GM19328 (cell line): ENCODE measurements at regions not wholly inside any gene's neighbourhood (a gene's known extent, or its start where the extent isn't known, plus 50 kb on each side); places are given as distances from the start of the nearest gene placed in this dataset.

ENCODE experiments used
- ATAC-seq: cut with Tn5 transposase; IDR thresholded peaks from one replicate; pipeline ENCODE4 v1.9.1; 2021; ENCODE audit warnings: mild to moderate bottlenecking, moderate library complexity; ENCODE audit not compliant: unreplicated experiment

DNA sequence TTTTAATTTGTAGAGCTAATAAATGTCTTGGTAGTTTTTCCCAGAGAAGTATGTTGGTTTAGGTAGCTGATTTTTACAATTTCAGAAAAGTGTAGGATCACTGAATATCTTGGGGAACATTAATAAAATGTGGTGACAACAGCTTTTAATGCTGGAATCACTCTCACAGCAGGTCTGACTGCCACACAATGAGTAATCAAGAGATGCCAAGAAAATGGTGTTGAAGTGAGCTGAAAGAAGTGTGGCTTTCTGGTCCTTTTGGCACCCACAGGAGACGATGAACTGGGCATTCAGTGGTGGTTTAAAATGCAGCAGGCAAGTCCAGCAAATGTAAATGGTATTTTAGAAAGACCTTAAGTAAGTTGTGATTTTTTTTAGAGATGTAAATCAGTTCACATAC is 175.8 kb downstream of the CBLN2 start:
- no peak for ATAC-seq

DNA sequence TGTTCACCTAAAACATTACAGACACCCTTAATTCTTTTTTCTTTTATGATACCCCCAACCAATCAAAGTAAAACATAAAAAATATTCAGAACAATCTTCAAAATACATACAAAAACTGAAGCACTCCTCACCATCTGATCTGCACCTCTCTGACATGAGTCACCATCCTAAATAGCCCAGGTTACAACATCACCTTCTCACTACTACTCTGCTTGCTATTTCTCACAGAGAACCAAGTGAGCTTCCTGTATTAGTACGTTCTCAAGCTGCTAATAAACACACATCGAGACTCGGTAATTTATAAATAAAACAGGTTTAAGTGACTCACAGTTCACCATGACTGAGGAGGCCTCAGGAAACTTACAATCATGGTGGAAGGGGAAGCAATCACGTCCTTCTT is 183.5 kb downstream of the CBLN2 start:
- ATAC-seq = no peak

DNA sequence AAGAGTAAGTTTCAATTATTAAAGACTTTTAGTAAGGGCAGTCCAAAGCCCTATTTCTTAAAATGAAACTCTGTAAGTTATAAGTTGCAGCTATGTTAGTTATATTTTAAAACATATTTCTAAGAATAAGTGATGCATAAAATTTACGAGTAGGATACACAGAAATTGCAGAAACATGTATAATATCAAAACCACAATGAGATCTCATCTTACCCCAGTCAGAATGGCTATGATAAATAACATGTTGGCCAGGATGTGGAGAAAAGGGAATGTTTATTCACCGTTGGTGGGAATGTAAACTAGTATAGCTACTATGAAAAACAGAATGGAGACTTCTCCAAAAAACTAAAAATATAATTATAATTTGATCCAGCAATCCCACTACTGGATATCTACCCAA is 201.2 kb downstream of the CBLN2 start:
- ATAC-seq = no peak

DNA sequence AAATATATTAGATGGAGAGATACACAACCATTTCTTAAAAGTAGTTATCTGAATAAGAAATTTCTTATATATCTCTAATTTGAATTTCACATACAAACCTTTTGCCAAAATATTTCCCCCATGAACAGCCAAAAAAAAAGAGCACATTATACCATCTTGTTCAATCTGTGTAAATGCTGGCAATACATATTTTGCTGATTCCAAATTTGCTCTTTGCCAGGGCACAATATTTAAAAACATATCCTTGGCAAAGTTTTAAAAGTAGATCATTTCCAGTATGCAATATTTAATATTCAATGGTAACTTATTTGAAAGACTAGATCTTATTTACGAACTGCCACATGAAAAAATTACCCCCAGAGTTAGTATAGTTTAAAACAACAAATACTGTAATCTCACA is 204.2 kb downstream of the CBLN2 start:
- ATAC-seq = no peak

DNA sequence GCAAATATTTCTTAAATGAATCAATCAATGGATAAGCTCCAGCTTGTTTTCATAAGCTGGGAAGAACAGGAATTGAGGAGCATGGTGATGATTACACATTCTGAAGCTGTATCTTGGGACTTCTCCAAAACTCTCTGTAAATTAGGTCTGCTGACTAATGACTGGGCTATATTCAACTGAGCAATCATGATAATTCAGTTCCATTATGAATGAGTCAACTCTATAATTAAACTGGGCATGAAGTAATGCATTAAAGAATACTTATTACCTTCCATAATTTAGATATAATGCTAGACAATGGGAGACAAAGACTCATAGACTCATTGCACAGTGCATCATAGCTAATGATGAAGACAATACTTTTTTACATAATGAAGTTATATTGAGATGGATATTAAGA is 207.4 kb downstream of the CBLN2 start:
- ATAC-seq = no peak

DNA sequence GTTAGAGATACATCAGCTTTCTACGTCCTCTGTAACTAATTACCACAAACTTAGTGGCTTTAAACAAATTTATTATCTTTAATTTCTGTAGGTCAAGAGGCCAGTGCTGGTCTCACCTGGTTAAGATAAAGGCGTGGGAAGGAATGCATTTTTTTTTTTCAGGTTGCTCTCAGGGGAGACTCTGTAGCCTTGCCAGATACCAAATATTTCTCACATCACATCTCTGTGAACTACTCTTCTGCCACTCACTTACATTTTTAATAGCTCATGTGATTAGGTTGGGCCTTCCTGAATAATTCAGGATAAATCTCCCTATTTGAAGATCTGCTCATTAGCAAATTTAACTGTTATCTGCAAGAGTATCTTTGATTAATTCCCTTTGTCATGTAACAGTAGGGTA is 214.6 kb downstream of the CBLN2 start:
- no peak for ATAC-seq

DNA sequence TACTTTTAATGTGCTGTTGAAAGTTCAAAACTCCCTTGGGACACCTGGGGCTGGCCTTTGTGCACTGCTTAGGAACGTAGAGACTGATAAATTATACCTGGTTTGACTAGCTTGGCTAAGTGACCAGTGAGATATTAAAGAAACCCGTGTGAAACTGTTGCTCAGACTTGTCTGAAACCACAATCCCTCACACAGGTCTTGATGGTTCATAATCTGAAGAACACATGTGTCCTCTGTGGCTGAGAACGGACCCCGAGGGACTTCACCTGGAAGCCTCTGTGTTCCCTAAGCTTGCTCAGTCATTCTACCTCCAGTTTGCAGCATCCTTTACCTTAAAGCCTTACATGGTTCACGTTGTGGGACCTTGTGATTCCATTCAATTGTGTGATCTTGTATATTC is 218.8 kb downstream of the CBLN2 start:
- ATAC-seq = no peak

DNA sequence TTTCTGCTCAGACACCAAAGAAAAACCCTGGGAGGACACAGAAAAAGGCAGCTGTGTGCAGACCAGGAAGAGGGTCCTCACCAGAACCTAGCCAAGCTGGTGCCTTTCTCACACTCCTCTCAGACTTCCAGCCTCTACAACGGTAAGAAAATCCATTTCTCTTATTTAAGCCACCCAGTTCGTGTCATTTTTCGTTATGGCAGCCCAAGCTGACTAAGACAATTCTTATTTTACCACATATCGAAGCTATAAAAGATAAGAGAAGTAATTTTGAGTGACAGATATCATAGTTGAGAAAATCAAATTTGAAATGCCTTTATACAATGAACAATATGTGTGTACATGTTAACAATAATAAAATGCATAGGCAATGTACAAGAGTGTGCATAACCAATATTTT is 219.5 kb downstream of the CBLN2 start:
- no peak for ATAC-seq

DNA sequence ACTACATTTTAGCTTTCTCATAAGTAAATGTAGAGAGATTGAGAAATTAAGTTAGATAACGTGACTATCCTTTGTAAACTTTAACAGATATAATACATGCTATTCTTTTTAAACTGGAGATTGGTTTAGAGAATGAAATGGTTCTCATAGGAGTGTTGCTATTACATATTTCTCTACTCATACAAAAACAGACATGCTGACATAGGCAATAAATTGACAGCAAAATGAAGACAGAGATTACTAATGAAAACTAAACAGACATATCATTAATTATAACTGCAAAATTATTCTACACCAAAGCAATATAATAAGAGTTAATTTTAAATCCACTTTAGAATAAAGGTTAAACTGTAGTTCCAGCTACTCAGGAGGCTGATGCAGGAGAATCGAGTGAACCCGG is 227.6 kb downstream of the CBLN2 start:
- ATAC-seq = no peak

DNA sequence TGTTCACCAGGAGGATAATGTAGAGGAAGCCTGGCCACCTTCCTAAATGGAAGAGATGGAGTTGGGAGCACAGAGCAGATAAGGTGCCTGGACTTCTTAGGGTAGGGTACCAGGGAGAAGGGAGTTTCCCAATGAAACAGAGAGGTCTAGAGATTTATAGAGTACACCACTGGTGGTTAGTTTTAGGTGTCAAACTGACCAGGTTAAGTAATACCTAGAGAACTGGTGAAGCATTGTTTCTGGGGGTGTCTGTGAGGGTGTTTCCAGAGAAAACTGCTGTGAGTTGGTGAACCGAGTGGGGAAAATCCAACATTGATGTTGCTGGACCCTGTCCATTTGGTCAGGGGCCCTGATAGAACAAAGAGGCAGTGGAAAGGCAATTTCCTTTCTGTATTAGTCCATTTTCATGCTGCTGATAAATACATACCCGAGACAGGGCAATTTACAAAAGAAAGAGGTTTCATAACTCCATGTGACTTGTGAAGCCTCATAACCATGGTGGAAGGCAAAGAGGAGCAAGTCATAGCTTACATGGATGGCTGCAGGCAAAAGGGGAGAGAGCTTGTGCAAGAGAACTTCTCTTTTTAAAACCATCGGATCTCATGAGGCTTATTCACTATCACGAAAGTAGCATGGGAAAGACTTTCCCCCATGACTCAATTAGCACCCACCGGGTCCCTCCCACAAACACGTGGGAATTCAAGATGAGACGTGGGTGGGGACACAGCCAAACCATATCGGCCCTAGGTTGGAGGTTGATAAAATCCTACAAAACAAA is 260.8 kb downstream of the CBLN2 start:
- no peak for ATAC-seq

DNA sequence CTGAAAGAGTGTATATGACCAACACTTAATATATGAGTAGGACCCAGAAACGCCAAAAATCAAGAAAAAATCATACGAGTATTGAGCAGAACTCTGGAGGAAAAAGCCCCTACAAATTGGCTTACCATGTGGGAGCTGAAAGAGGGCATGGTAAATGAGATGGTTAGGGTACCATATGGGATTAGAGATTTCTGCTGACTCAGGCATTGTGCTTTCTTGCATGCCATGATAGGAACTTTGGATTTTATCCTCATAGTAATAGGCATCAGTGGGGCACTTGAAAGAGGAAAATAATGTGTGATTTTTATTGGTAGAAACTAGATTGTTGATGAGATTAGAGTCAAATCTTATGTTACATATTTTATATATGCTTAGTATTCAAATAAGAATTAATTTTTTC is 271.1 kb downstream of the CBLN2 start:
- ATAC-seq = no peak

DNA sequence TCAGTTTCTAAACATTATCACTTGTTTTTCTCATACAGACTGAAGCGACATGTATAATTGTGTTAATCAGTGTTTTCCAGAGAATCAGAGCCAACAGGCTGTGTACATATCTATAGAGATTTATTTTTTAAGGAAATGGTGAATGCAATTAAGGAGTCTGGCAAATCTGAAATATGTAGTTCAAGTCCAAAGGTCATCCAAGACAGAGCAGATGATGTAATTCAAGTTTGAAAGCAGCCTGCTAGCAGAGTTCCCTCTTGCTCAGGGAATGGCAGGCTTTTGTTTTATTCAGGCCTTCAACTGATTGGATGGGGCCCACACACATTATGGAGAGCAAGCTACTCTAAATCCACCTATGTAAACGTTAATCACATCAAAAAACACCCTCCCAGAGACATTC is 282.6 kb downstream of the CBLN2 start:
- ATAC-seq = no peak

DNA sequence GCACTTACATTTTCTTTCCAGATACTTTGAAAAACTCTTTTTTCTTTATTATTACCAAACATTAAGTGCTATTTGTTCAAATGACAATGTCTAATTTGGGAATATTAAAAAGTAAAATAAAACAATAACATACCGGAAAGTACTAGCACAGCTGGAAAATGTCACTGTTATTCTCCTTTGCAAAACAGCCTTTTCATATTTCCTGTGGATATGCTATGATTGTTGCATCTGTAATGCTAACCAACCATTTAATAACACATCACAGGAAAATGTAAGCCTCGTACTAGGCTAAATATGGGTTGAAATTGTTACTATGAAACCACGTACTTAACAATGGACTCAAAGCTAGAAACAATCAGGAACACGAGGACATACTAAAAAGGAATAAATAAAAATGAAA is 298.1 kb downstream of the CBLN2 start:
- no peak for ATAC-seq

DNA sequence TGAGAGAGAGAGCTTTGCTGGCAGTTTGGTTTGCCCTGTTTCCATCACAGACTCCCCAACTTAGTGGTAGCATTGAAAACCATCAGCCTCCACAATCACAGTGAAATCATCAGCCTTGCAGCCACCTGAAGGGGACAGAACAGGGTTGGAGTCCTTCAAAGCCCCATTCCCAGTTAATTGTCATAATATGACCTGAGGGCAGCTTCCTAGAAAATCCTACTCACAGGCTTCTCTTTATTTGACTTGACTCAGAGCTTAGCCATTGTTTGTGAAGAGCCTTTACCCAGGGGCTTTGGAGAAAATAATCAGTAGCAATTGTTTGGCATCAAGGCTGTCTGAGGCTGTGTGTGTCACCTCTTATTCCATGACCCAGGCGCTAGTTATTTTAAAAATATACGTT is 308.7 kb downstream of the CBLN2 start:
- no peak for ATAC-seq

DNA sequence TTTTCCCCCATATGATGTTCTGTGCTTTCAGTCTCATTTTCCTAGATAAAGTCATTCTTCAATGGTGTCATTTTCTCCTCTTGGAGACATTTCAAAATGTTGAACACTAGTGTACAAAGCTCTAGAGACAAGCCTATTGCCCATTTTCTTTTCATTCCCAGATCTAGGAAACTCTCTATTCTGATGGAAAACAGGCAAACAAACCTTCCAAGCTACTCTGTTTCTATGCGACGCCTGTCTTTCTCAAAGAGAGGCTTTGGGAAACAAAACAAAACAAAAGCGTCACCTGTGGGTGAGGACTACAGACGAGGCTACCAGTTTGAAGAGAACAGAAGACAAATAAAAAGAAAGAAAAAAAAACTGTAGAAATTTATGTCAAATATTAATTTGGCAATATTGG is 311.0 kb downstream of the CBLN2 start:
- ATAC-seq = no peak

DNA sequence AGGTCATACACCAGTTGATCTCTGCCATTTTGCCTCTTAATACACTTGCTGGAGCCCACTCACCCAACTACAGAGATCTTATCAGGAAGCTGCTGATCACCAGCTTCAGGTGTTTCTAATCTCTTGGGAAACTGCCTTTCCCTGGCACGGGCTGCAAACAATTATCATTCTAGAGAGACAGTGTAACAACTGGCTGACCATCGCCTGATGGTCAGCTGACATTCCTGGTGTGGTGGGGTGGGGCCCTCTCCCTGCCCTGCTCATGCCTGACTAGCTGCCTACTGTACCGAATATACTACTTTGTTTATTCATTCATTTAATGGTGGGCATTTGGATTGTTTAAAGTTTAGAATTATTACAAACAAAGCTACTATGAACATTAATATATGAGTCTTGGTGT is 311.5 kb downstream of the CBLN2 start:
- ATAC-seq = no peak

DNA sequence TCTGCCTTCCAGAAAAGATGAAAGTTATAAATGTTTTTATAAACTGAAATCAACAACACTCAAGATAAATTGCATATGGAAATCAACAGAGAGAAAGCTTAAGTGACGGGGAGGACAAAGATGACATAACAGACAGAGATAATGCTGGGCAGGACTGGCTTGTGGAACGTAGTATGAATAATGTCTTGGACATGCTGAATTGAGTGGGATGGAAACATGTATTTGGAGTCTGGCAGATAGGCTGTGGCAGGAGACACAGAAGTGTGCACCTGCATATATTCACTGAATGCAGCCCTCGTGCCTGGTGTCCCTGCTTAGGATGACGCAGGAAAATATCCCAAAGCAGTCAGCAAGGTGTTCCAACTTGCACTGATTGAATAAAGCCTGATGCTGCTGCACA is 318.2 kb downstream of the CBLN2 start:
- no peak for ATAC-seq

DNA sequence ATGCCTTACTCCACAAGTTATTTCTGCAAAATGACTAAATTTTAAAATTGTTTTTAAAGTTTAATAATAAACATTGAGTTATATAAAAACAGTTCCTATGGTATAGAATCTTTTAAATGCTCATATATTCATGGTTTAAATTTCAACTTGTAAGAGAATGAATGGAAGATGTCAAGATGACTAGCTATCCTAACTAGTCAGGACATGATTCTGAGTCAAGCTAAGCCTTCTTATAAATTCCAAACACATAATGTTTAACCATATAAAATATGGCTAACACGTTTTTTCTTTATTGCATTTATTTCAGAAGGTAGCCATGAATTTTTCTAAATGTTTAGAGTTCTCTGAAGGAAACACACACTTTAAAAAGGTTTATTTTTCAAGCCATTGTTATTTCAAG is 320.4 kb downstream of the CBLN2 start:
- ATAC-seq = no peak

DNA sequence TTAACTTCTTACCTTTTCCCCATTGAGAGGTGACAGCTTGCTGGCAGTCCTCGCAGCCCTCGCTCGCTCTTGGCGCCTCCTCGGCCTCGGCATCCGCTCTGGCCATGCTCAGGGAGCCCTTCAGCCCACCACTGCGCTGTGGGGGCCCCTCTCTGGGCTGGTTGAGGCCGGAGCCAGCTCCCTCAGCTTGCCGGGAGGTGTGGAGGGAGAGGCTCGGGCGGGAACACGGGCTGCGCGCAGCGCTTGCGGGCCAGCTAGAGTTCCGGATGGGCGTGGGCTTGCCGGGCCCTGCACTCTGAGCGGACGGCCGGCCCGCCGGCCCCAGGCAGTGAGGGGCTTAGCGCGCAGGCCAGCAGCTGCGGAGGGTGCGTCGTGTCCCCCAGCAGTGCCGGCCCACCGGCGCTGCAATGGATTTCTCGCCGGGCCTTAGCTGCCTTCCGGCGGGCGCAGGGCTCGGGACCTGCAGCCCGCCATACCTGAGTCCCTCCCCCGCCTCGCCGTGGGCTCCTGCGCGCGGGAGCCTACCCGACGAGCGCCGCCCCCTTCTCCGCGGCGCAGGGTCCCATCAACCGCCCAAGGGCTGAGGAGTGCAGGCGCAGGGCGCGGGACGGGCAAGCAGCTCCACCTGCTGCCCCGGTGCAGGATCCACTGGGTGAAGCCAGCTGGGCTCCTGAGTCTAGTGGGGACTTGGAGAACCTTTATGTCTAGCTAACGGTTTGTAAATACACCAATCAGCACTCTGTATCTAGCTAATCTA is 335.0 kb downstream of the CBLN2 start:
- ATAC-seq = no peak

DNA sequence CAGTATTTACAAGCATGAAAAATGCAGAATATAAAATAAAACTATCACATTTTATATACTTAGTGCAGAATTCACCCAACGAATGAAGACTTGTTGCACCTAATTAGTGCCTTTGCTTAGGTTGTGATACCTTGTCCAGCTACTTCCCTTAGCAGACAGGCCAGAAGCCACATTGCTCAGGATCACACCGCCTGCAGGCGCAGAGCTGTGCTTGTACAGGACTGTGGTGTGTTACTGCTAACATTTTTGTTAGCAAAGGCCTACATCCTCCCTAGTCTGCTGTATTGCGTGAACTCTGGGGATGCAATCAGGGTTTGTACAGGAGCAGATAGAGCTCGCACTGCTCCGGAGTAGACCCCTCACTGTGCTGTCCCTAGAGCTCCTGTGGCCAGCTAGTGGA is 336.9 kb downstream of the CBLN2 start:
- ATAC-seq = no peak

DNA sequence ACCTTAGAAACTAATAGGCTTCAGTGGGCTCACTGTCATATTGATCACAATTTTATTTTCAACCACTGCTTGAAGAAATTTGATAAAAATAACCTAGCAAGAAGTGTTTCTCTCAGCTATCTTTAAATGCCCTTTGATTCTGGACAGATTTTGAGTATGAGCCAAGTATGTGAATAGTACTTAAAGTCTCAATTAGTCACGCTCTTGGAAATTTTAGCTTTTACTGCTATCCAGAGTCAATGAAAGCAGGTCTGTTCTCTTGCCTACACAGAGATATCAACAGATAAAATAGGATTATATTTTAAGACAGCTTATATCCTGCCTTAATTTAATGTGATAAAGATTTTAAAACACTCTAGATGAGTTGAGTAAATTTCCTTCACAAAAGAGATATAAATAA is 337.3 kb downstream of the CBLN2 start:
- no peak for ATAC-seq

DNA sequence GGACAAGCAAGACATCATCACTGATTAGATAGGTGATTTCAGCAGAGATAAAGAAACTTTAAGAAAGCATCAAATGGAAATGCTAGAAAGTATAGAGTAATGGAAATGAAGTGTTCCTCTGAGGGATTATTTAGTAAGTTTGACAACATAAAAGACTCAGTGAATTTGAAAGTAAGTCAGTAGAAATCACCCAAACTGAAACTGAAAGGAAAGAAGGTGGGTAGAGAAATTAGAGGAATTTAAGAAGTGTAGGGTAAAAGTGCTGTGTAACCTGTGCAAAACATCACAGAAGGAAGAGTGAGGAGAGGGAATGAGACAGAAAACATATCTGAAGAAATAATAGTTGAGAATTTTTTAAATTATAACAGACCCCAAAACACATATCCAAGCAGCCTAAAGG is 343.1 kb downstream of the CBLN2 start:
- no peak for ATAC-seq

DNA sequence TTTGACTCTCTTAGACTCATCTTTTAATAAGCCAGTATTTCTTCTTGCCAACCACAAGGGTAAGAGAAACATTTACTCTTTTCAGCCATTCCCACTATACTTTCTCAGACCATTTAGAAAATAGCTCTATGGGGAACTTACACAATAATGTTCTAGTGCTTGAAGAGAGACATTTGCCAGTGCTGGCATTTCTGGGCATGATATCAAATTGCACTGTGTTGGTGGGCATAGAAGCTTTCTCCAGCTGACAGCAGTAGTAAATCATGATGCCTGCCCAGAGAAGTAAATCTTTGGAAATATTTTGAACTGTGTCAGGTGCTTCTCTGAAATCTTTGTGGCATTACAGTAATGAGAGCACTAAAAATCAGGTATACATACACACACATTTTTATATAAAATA is 346.6 kb downstream of the CBLN2 start:
- ATAC-seq = no peak
